ENCODE measurements at regions not wholly inside any gene's neighbourhood (a gene's known extent, or its start where the extent isn't known, plus 50 kb on each side); places are given as distances from the start of the nearest gene placed in this dataset.
"Not testable (repeated sequence)": the region's sequence is repeated elsewhere in the genome, so short reads cannot be mapped to it uniquely, and the experiment has no call there.

- Mint-ChIP-seq H3K4me3 (no peak overlapping the region), H3K27ac (no peak overlapping the region), H3K4me1 (ENCODE audit: low read depth) (peaks cover 6% of the 10 kb centered on the region), H3K36me3 (no peaks in the 10 kb centered on the region), H3K27me3 (peaks cover 17% of the 10 kb centered on the region), H3K9me3 (ENCODE audit: low read depth) (no peaks in the 10 kb centered on the region)
Measured at GRCh38 chr14:101078170-101078891, 174.8 kb upstream of the RTL1 start.

DNA sequence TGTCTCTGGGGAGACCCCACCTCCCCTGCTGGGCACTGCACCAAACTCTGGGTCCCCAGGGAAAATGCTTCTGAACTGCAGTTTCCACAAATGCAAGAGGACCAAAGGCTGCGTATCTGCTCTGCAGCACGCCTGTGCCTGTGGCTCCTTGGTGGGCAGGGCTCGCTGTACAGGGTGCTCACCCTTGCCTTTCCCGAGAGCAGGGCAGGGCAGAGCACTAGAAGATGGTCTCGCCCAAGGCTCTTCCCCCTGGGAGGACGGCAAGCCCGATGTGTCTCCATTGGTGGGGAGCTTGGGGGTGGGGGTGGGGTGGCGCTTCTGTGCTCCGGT is 175.3 kb upstream of the RTL1 start:
- peaks cover 17% of the 10 kb centered on the region for H3K27me3 Mint-ChIP-seq
- H3K27ac Mint-ChIP-seq = no peak overlapping the region
- H3K4me3 Mint-ChIP-seq = no peak overlapping the region
- no peaks in the 10 kb centered on the region for H3K9me3 Mint-ChIP-seq (ENCODE audit: low read depth)
- H3K36me3 Mint-ChIP-seq = no peaks in the 10 kb centered on the region
- H3K4me1 Mint-ChIP-seq (ENCODE audit: low read depth) = peaks cover 6% of the 10 kb centered on the region

DNA sequence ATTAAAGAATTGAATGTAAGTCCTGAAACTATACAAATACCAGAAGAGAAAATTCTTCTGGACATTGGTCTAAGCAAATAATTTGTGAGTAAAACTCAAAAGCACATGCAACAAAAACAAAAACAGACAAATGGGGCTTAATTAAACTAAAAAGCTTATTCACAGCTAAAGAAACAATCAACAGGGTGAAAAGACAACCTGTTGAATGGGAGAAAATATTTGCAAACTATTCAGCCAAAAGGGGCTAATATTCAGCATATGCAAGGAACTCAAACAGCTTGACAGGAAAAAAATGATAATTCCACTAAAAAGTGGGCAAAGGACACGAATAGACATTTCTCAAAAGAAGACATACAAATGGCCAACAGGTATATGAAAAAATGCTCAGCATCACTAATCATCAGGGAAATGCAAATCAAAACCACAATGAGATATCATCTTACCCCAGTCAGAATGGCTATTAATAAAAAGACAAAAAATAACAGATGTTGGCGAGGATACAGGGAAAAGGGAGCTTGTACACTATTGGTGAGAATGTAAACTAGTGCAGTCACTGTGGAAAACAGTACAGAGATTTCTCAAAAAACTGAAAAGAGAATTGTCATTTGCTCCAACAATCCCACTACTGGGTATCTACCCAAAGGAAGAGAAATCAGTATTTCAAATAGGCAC is 177.5 kb upstream of the RTL1 start:
- H3K27ac Mint-ChIP-seq = no peak overlapping the region
- no peak overlapping the region for H3K4me3 Mint-ChIP-seq
- no peaks in the 10 kb centered on the region for H3K9me3 Mint-ChIP-seq (ENCODE audit: low read depth)
- no peaks in the 10 kb centered on the region for H3K36me3 Mint-ChIP-seq
- peaks cover 6% of the 10 kb centered on the region for H3K4me1 Mint-ChIP-seq (ENCODE audit: low read depth)
- H3K27me3 Mint-ChIP-seq = peaks cover 19% of the 10 kb centered on the region

- H3K9me3 Mint-ChIP-seq (ENCODE audit: low read depth) = no peaks in the 10 kb centered on the region
- no peak overlapping the region for H3K4me3 Mint-ChIP-seq
- peaks cover 5% of the 10 kb centered on the region for H3K4me1 Mint-ChIP-seq (ENCODE audit: low read depth)
- peaks cover 15% of the 10 kb centered on the region for H3K27me3 Mint-ChIP-seq
- no peaks in the 10 kb centered on the region for H3K36me3 Mint-ChIP-seq
- no peak overlapping the region for H3K27ac Mint-ChIP-seq
Measured at GRCh38 chr14:101082036-101082435, 178.5 kb upstream of the RTL1 start.

DNA sequence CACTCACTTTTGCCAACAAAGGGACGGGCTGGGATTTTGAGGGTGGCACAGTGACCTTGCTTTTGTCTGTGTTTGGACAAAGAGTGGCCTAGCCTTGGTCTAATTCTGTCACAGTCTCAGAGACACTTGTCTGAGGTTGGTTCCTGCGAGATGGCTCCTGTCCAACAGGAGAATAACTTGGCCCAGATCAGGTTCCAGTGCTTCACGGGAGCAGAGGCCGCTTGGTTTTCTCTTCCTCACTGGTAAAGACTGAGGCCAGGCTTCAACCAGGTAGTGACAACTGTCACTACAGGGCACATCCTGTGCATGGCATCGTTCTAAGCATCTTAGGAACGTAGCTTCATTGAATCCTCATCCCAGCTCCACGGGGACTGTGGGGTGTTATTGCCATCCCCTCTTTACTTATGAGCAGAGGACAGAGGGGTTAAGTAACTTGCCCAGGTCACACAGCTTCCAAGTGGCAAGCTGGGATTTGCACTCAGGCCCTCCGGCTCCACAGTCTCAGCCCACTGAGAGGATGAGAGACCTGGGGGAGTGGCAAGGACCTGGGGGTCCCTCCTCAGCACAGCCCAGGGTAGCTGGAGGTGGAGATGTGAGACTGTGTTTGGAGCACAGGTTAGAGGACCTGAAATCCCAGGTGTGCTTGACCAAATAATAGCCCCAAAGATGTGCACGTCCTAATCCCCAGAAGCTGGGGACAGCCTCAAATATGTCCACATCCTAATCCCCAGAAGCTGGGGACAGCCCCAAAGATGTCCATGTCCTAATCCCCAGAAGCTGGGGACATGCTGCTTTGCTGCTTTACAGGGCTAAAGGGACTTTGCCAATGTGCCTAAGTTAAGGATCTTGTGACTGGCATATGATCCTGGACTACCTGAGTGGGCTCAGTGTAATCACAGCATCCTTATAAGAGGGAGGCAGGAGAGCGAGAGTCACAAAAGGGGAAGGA is 179.2 kb upstream of the RTL1 start:
- Mint-ChIP-seq H3K4me1 (ENCODE audit: low read depth) (peaks cover 3% of the 10 kb centered on the region), H3K27me3 (peaks cover 13% of the 10 kb centered on the region), H3K36me3 (no peaks in the 10 kb centered on the region), H3K27ac (no peak overlapping the region), H3K4me3 (no peak overlapping the region), H3K9me3 (ENCODE audit: low read depth) (no peaks in the 10 kb centered on the region)

GRCh38 chr14:101083564-101084435 is 180.3 kb upstream of the RTL1 start:
- H3K36me3 Mint-ChIP-seq = no peaks in the 10 kb centered on the region
- H3K9me3 Mint-ChIP-seq (ENCODE audit: low read depth) = no peaks in the 10 kb centered on the region
- peaks cover 9% of the 10 kb centered on the region for H3K27me3 Mint-ChIP-seq
- no peaks in the 10 kb centered on the region for H3K4me1 Mint-ChIP-seq (ENCODE audit: low read depth)
- H3K4me3 Mint-ChIP-seq = no peak overlapping the region
- H3K27ac Mint-ChIP-seq = no peak overlapping the region

DNA sequence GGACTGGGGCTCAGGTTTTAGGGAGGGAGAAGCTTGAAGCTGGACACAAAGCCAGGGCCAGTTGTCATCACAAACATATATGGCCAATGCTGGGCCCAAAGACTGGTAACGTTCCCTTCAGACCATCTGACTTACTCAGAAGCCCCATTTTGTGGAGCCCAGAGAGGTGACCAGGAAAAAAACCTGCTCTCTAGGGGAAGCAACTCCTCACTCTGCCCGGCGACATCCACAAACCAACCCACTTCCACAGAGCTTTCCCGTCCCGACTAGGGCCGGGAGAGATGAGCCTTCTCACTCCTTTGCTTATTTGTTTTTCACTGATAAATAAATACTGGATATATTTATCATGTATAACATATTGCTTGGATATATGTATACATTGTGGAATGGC is 180.9 kb upstream of the RTL1 start:
- Mint-ChIP-seq H3K27ac (no peak overlapping the region), H3K36me3 (no peaks in the 10 kb centered on the region), H3K27me3 (peaks cover 6% of the 10 kb centered on the region), H3K4me3 (no peak overlapping the region), H3K4me1 (ENCODE audit: low read depth) (no peaks in the 10 kb centered on the region), H3K9me3 (ENCODE audit: low read depth) (no peaks in the 10 kb centered on the region)

DNA sequence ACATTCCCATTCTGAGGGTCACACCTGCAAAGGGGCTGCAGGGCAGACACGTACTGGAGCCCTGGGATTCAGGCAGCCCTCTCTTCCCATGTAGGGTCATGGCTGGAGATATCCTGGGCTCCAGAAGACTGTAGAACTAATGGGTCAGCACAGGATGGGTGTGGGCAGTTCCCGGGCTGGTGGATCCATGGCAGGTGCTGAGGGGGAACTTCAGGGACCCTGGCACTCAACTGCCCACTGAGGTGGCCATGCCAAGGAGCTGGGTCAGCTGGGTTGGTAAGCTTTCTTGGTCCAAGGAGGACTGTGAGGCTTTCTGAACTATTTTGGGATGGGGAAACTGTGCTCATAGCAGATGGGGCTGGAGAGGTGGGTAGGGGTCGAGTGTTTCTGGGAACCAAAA is 183.4 kb upstream of the RTL1 start:
- Mint-ChIP-seq H3K4me1 (ENCODE audit: low read depth) (no peaks in the 10 kb centered on the region), H3K27ac (no peak overlapping the region), H3K27me3 (peaks cover 2% of the 10 kb centered on the region), H3K9me3 (ENCODE audit: low read depth) (no peaks in the 10 kb centered on the region), H3K36me3 (no peaks in the 10 kb centered on the region), H3K4me3 (no peak overlapping the region)

- Mint-ChIP-seq H3K36me3 (no peaks in the 10 kb centered on the region), H3K27ac (no peak overlapping the region), H3K9me3 (ENCODE audit: low read depth) (no peaks in the 10 kb centered on the region), H3K27me3 (peaks cover 2% of the 10 kb centered on the region), H3K4me3 (no peak overlapping the region), H3K4me1 (ENCODE audit: low read depth) (no peaks in the 10 kb centered on the region)
Measured at GRCh38 chr14:101087614-101088394, 184.3 kb upstream of the RTL1 start.

GRCh38 chr14:101088395-101088667 is 184.8 kb upstream of the RTL1 start:
- peaks cover 2% of the 10 kb centered on the region for H3K27me3 Mint-ChIP-seq
- H3K9me3 Mint-ChIP-seq (ENCODE audit: low read depth) = no peaks in the 10 kb centered on the region
- no peak overlapping the region for H3K27ac Mint-ChIP-seq
- H3K4me1 Mint-ChIP-seq (ENCODE audit: low read depth) = no peaks in the 10 kb centered on the region
- no peaks in the 10 kb centered on the region for H3K36me3 Mint-ChIP-seq
- no peak overlapping the region for H3K4me3 Mint-ChIP-seq

DNA sequence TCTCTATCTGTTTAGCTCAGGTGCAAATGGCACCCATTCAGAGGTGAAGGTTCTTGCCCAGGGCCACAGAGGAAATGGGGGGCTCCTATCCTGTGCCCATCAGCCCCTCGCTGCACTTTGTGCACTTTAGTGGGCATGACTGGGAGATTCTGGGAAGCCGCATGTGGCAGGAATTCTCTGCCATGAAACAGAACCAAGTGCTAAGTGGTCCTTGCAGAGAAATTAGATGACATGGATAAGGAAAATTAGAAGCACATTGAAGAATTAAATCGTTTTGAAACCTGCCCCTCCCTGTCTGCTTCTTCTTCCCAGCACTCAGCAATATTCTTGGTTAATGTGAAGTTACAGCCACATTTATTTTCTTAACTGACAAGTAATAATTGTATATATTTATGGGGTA is 185.2 kb upstream of the RTL1 start:
- H3K4me3 Mint-ChIP-seq = no peak overlapping the region
- no peaks in the 10 kb centered on the region for H3K4me1 Mint-ChIP-seq (ENCODE audit: low read depth)
- H3K36me3 Mint-ChIP-seq = no peaks in the 10 kb centered on the region
- no peaks in the 10 kb centered on the region for H3K9me3 Mint-ChIP-seq (ENCODE audit: low read depth)
- H3K27ac Mint-ChIP-seq = no peak overlapping the region
- peaks cover 2% of the 10 kb centered on the region for H3K27me3 Mint-ChIP-seq

DNA sequence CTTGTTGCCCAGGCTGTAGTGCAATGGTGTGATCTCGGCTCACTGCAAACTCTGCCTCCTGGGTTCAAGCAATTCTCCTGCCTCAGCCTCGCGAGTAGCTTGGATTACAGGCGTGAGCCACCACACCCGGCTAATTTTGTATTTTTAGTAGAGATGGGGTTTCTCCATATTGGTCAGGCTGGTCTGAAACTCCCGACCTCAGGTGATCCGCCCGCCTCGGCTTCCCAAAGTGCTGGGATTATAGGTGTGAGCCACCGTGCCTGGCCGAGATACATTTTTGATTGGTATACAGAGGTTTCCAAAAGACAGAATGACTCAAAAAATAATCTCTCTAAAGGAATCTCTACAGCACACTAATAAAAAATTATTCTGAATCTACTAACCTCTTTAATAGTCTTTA is 187.0 kb upstream of the RTL1 start:
- H3K4me1 Mint-ChIP-seq (ENCODE audit: low read depth); H3K4me3 Mint-ChIP-seq; H3K9me3 Mint-ChIP-seq (ENCODE audit: low read depth); H3K36me3 Mint-ChIP-seq; H3K27ac Mint-ChIP-seq; H3K27me3 Mint-ChIP-seq: not testable (repeated sequence)

- Mint-ChIP-seq H3K4me1 (ENCODE audit: low read depth) (no peaks in the 10 kb centered on the region), H3K27me3 (no peaks in the 10 kb centered on the region), H3K36me3 (no peaks in the 10 kb centered on the region), H3K27ac (no peak overlapping the region), H3K4me3 (no peak overlapping the region), H3K9me3 (ENCODE audit: low read depth) (no peaks in the 10 kb centered on the region)
Measured at GRCh38 chr14:101090976-101091375, 187.5 kb upstream of the RTL1 start.

GRCh38 chr14:101094916-101095315 is 191.4 kb upstream of the RTL1 start:
- not testable (repeated sequence) for H3K27me3 Mint-ChIP-seq; H3K27ac Mint-ChIP-seq; H3K4me3 Mint-ChIP-seq; H3K36me3 Mint-ChIP-seq; H3K9me3 Mint-ChIP-seq (ENCODE audit: low read depth); H3K4me1 Mint-ChIP-seq (ENCODE audit: low read depth)

Measured in activated naive CD8-positive, alpha-beta T cell (primary cell).